Suppressor macrophage treated with lipopolysaccharide for 4 hours (primary cell): ENCODE measurements at regions not wholly inside any gene's neighbourhood (a gene's known extent, or its start where the extent isn't known, plus 50 kb on each side); places are given as distances from the start of the nearest gene placed in this dataset.
"Not testable (repeated sequence)": the region's sequence is repeated elsewhere in the genome, so short reads cannot be mapped to it uniquely, and the experiment has no call there.

ENCODE experiments used
- DNase-seq: peaks from one replicate; pipeline ENCODE4 v3.0.0-alpha.2; 2020

GRCh38 chr22:25420471-25420924, 144.0 kb upstream of the GRK3 start:
- DNase-seq: no peak

- no peak for DNase-seq
These were observed 143.3 kb upstream of the GRK3 start for GRCh38 chr22:25420925-25421904.

- not testable (repeated sequence) for DNase-seq
These were observed 137.8 kb upstream of the GRK3 start for GRCh38 chr22:25426530-25427308.

GRCh38 chr22:25431637-25432342, 132.7 kb upstream of the GRK3 start:
- DNase-seq: not testable (repeated sequence)

- DNase-seq: not testable (repeated sequence)
These were observed 131.0 kb upstream of the GRK3 start for GRCh38 chr22:25433381-25433970.

- no peak for DNase-seq
These were observed 126.9 kb upstream of the GRK3 start for GRCh38 chr22:25437414-25438160.

GRCh38 chr22:25447067-25447685, 117.3 kb upstream of the GRK3 start:
- no peak for DNase-seq

GRCh38 chr22:25447686-25448434, 116.6 kb upstream of the GRK3 start:
- DNase-seq: peak; percentile 97

- peak; percentile 46 for DNase-seq
These were observed 115.9 kb upstream of the GRK3 start for GRCh38 chr22:25448435-25449051.

- no peak for DNase-seq
These were observed 114.6 kb upstream of the GRK3 start for GRCh38 chr22:25449781-25450317.

GRCh38 chr22:25451480-25452114, 112.9 kb upstream of the GRK3 start:
- no peak for DNase-seq

- DNase-seq: no peak
These were observed 112.3 kb upstream of the GRK3 start for GRCh38 chr22:25452116-25452700.

GRCh38 chr22:25453058-25453457, 111.4 kb upstream of the GRK3 start:
- DNase-seq: no peak

- DNase-seq: no peak
These were observed 110.9 kb upstream of the GRK3 start for GRCh38 chr22:25453557-25453956.

GRCh38 chr22:25456300-25457043, 108.0 kb upstream of the GRK3 start:
- not testable (repeated sequence) for DNase-seq

- not testable (repeated sequence) for DNase-seq
These were observed 105.8 kb upstream of the GRK3 start for GRCh38 chr22:25458631-25459030.

- DNase-seq: not testable (repeated sequence)
These were observed 103.8 kb upstream of the GRK3 start for GRCh38 chr22:25460682-25461081.

GRCh38 chr22:25461301-25461700, 103.2 kb upstream of the GRK3 start:
- DNase-seq: no peak
